ENCODE measurements at regions not wholly inside any gene's neighbourhood (a gene's known extent, or its start where the extent isn't known, plus 50 kb on each side); places are given as distances from the start of the nearest gene placed in this dataset.

GRCh38 chr15:58260205-58260724 lies 122.1 kb downstream of the AQP9 start:
- TF ChIP-seq CTCF (IDR thresholded peaks at IDR 0.05) (no peak), POLR2AphosphoS5 (IDR thresholded peaks at IDR 0.05) (no peak), POLR2A (IDR thresholded peaks at IDR 0.05) (no peak), EP300 (IDR thresholded peaks at IDR 0.05) (no peak)

Measured in upper lobe of left lung (tissue), 4 donors.